Muscle layer of colon (tissue), 2 donors: ENCODE measurements at regions not wholly inside any gene's neighbourhood (a gene's known extent, or its start where the extent isn't known, plus 50 kb on each side); places are given as distances from the start of the nearest gene placed in this dataset.
"Not testable (repeated sequence)": the region's sequence is repeated elsewhere in the genome, so short reads cannot be mapped to it uniquely, and the experiment has no call there.

Experiments used
- H3K27ac ChIP-seq: one replicate; pipeline ENCODE4 v1.7.0; 2013; ENCODE audit warnings: low read depth, mild to moderate bottlenecking, low read length, moderate library complexity
- H3K27me3 ChIP-seq, 2 donors: one replicate each; pipeline ENCODE4 v1.7.0; 2013; ENCODE audit warnings: low read length in 2 of 2, mild to moderate bottlenecking in 2 of 2; ENCODE audit not compliant: insufficient read depth in 2 of 2, control insufficient read depth in 1 of 2
- H3K36me3 ChIP-seq: one replicate; pipeline ENCODE4 v1.7.0; 2013; ENCODE audit warnings: mild to moderate bottlenecking, low read length; ENCODE audit not compliant: insufficient read depth
- H3K4me1 ChIP-seq: one replicate; pipeline ENCODE4 v1.7.0; 2013; ENCODE audit warnings: mild to moderate bottlenecking, low read length; ENCODE audit not compliant: insufficient read depth
- H3K4me3 ChIP-seq, 2 donors: one replicate each; pipeline ENCODE4 v1.7.0; 2013; ENCODE audit warnings: low read length in 2 of 2, low read depth in 1 of 2, mild to moderate bottlenecking in 1 of 2, moderate library complexity in 1 of 2
- H3K9ac ChIP-seq: one replicate; pipeline ENCODE4 v1.7.0; 2013; ENCODE audit warnings: low read length
- H3K9me3 ChIP-seq: one replicate; pipeline ENCODE4 v1.7.0; 2013; ENCODE audit warnings: mild to moderate bottlenecking, low read length
- donor health status: abdominal sarcoma.
- donor health status: Adenocarcinoma of cecum.

GRCh38 chr3:20569310-20569709, 383.3 kb upstream of the SGO1 start:
- Histone ChIP-seq H3K36me3 (no peaks in the 10 kb centered on the region), H3K27ac (no peak overlapping the region)

GRCh38 chr3:20564966-20565365, 379.0 kb upstream of the SGO1 start:
- Histone ChIP-seq H3K27ac (no peak overlapping the region), H3K4me1 (no peaks in the 10 kb centered on the region), H3K36me3 (no peaks in the 10 kb centered on the region), H3K4me3 (no peak overlapping the region), H3K9ac (no peak overlapping the region), H3K9me3 (no peaks in the 10 kb centered on the region), H3K27me3 (no peaks in the 10 kb centered on the region)

More at GRCh38 chr3:20569310-20569709, 383.3 kb upstream of the SGO1 start:
- Histone ChIP-seq H3K9ac (no peak overlapping the region), H3K4me1 (no peaks in the 10 kb centered on the region), H3K9me3 (no peaks in the 10 kb centered on the region), H3K27me3 (no peaks in the 10 kb centered on the region), H3K4me3 (no peak overlapping the region)

- Histone ChIP-seq H3K9me3 (no peaks in the 10 kb centered on the region), H3K4me3 (no peak overlapping the region), H3K36me3 (no peaks in the 10 kb centered on the region), H3K4me1 (no peaks in the 10 kb centered on the region), H3K9ac (no peak overlapping the region), H3K27ac (no peak overlapping the region), H3K27me3 (no peaks in the 10 kb centered on the region)
Observed at GRCh38 chr3:20563985-20564384, 378.0 kb upstream of the SGO1 start.

- no peaks in the 10 kb centered on the region for H3K36me3 ChIP-seq
- no peak overlapping the region for H3K4me3 ChIP-seq
- H3K27ac ChIP-seq, result no peak overlapping the region
- no peaks in the 10 kb centered on the region for H3K4me1 ChIP-seq
- H3K9me3 ChIP-seq, result no peaks in the 10 kb centered on the region
- no peak overlapping the region for H3K9ac ChIP-seq
- H3K27me3 ChIP-seq, result no peaks in the 10 kb centered on the region
Observed at GRCh38 chr3:20563251-20563650, 377.2 kb upstream of the SGO1 start.

GRCh38 chr3:20561166-20561565, 375.2 kb upstream of the SGO1 start:
- Histone ChIP-seq H3K9ac (no peak overlapping the region), H3K36me3 (no peaks in the 10 kb centered on the region), H3K9me3 (no peaks in the 10 kb centered on the region), H3K4me3 (no peak overlapping the region), H3K4me1 (no peaks in the 10 kb centered on the region), H3K27me3 (no peaks in the 10 kb centered on the region), H3K27ac (no peak overlapping the region)

- H3K9me3 ChIP-seq, H3K27ac ChIP-seq, H3K4me3 ChIP-seq, H3K27me3 ChIP-seq, H3K4me1 ChIP-seq, H3K36me3 ChIP-seq, H3K9ac ChIP-seq: not testable (repeated sequence)
Observed at GRCh38 chr3:20560446-20560845, 374.4 kb upstream of the SGO1 start.

- Histone ChIP-seq H3K27ac (no peak overlapping the region), H3K4me3 (no peak overlapping the region), H3K27me3 (no peaks in the 10 kb centered on the region), H3K9ac (no peak overlapping the region), H3K9me3 (no peaks in the 10 kb centered on the region), H3K4me1 (no peaks in the 10 kb centered on the region), H3K36me3 (no peaks in the 10 kb centered on the region)
Observed at GRCh38 chr3:20558161-20558560, 372.2 kb upstream of the SGO1 start.

- H3K27me3 ChIP-seq, result no peaks in the 10 kb centered on the region
- no peaks in the 10 kb centered on the region for H3K9me3 ChIP-seq
- no peaks in the 10 kb centered on the region for H3K36me3 ChIP-seq
- H3K9ac ChIP-seq, result no peak overlapping the region
- no peak overlapping the region for H3K27ac ChIP-seq
- H3K4me1 ChIP-seq, result no peaks in the 10 kb centered on the region
- no peak overlapping the region for H3K4me3 ChIP-seq
Observed at GRCh38 chr3:20556661-20557060, 370.7 kb upstream of the SGO1 start.

GRCh38 chr3:20552605-20553275, 366.7 kb upstream of the SGO1 start:
- Histone ChIP-seq H3K4me3 (no peak overlapping the region), H3K27ac (no peak overlapping the region), H3K4me1 (no peaks in the 10 kb centered on the region), H3K9ac (no peak overlapping the region), H3K27me3 (no peaks in the 10 kb centered on the region), H3K36me3 (no peaks in the 10 kb centered on the region), H3K9me3 (no peaks in the 10 kb centered on the region)

GRCh38 chr3:20547361-20548269, 361.6 kb upstream of the SGO1 start:
- not testable (repeated sequence) for H3K9ac ChIP-seq, H3K27me3 ChIP-seq, H3K4me1 ChIP-seq, H3K9me3 ChIP-seq, H3K36me3 ChIP-seq, H3K27ac ChIP-seq, H3K4me3 ChIP-seq

GRCh38 chr3:20546636-20547035, 360.6 kb upstream of the SGO1 start:
- no peak overlapping the region for H3K4me3 ChIP-seq
- no peaks in the 10 kb centered on the region for H3K4me1 ChIP-seq
- H3K9me3 ChIP-seq, result no peaks in the 10 kb centered on the region
- H3K9ac ChIP-seq, result no peak overlapping the region
- no peak overlapping the region for H3K27ac ChIP-seq
- H3K36me3 ChIP-seq, result no peaks in the 10 kb centered on the region
- H3K27me3 ChIP-seq, result no peaks in the 10 kb centered on the region
